WTC11 (cell line): ENCODE measurements at regions not wholly inside any gene's neighbourhood (a gene's known extent, or its start where the extent isn't known, plus 50 kb on each side); places are given as distances from the start of the nearest gene placed in this dataset.

ENCODE experiments used
- ATAC-seq: fragments of 200-7000 bp; cut with Tn5 transposase; 2 replicates; pipeline ENCODE4 v1.10.0; 2021; ENCODE audit warnings: mild to moderate bottlenecking, moderate library complexity
- CTCF ChIA-PET: fragments of 300-600 bp; sonication (Branson Sonifier 250); formaldehyde crosslinking; loops from one replicate; lab custom pipeline; 2021; ENCODE audit warnings: antibody characterized with exemption; lab: Charles Lee
- POLR2A ChIA-PET: fragments of 350-600 bp; sonication (Branson Sonifier 250); formaldehyde crosslinking; loops from one replicate; lab custom pipeline; 2021; ENCODE audit warnings: antibody characterized with exemption; lab: Charles Lee
- DNase-seq: peaks from one replicate; pipeline ENCODE4 v3.0.0; 2021; ENCODE audit warnings: low spot score
- H3K27ac Mint-ChIP-seq: 2 replicates; pipeline ENCODE4 v1.8.0; 2021; ENCODE audit warnings: mixed read lengths
- H3K27me3 Mint-ChIP-seq: 2 replicates; pipeline ENCODE4 v1.8.0; 2021; ENCODE audit warnings: low read depth, mild to moderate bottlenecking, moderate library complexity, mixed read lengths
- H3K36me3 Mint-ChIP-seq: 2 replicates; pipeline ENCODE4 v1.8.0; 2021; ENCODE audit warnings: mixed read lengths
- H3K4me1 Mint-ChIP-seq: 2 replicates; pipeline ENCODE4 v1.8.0; 2022; ENCODE audit warnings: mixed read lengths
- H3K4me3 Mint-ChIP-seq: 2 replicates; pipeline ENCODE4 v1.8.0; 2021; ENCODE audit warnings: mild to moderate bottlenecking, moderate library complexity, mixed read lengths
- H3K9me3 Mint-ChIP-seq: 2 replicates; pipeline ENCODE4 v1.8.0; 2021; ENCODE audit warnings: mixed read lengths
- CREM ChIP-seq: sonication (generic); formaldehyde crosslinking; IDR thresholded peaks from 2 replicates; pipeline ENCODE4 v1.8.1; 2022; ENCODE audit warnings: mild to moderate bottlenecking, missing genetic modification reagents, moderate library complexity
- ELF4 ChIP-seq: sonication (generic); formaldehyde crosslinking; IDR thresholded peaks from 2 replicates; pipeline ENCODE4 v1.8.1; 2022; ENCODE audit warnings: low read depth, mild to moderate bottlenecking, moderate library complexity, missing genetic modification reagents
- EMX1 ChIP-seq: fragments of 250-450 bp; sonication (Bioruptor Pico); IDR thresholded peaks from 2 replicates; pipeline ENCODE4 v1.8.0; 2021; ENCODE audit warnings: mild to moderate bottlenecking
- FOXK1 ChIP-seq: sonication (generic); formaldehyde crosslinking; IDR thresholded peaks from 2 replicates; pipeline ENCODE4 v1.8.0; 2022; ENCODE audit warnings: mild to moderate bottlenecking, moderate library complexity, missing genetic modification reagents
- JAZF1 ChIP-seq: fragments of 250-450 bp; sonication (Bioruptor Pico); IDR thresholded peaks from 2 replicates; pipeline ENCODE4 v1.9.0; 2021; ENCODE audit warnings: moderate library complexity, mild to moderate bottlenecking, inconsistent platforms
- MYBL2 ChIP-seq: sonication (generic); formaldehyde crosslinking; IDR thresholded peaks from 2 replicates; pipeline ENCODE4 v1.8.1; 2023; ENCODE audit warnings: mild to moderate bottlenecking, moderate library complexity, missing genetic modification reagents
- NR2C2 ChIP-seq: sonication (generic); formaldehyde crosslinking; IDR thresholded peaks from 2 replicates; pipeline ENCODE4 v1.8.0; 2022; ENCODE audit warnings: mild to moderate bottlenecking, missing genetic modification reagents
- PRRX2 ChIP-seq: fragments of 250-450 bp; sonication (Bioruptor Pico); IDR thresholded peaks from 2 replicates; pipeline ENCODE4 v1.8.0; 2021; ENCODE audit warnings: mild to moderate bottlenecking
- RELA ChIP-seq: sonication (generic); formaldehyde crosslinking; IDR thresholded peaks from 2 replicates; pipeline ENCODE4 v1.8.1; 2022; ENCODE audit warnings: missing genetic modification reagents, mild to moderate bottlenecking, borderline replicate concordance
- ZNF138 ChIP-seq: sonication (generic); formaldehyde crosslinking; conservative IDR thresholded peaks from 2 replicates; pipeline ENCODE4 v1.8.1; 2022; ENCODE audit warnings: mild to moderate bottlenecking, moderate library complexity, missing genetic modification reagents
- ZNF219 ChIP-seq: sonication (generic); formaldehyde crosslinking; IDR thresholded peaks from 2 replicates; pipeline ENCODE4 v1.8.0; 2023; ENCODE audit warnings: missing genetic modification reagents, mild to moderate bottlenecking, borderline replicate concordance
- ZNF263 ChIP-seq: sonication (generic); formaldehyde crosslinking; IDR thresholded peaks from 2 replicates; pipeline ENCODE4 v1.8.1; 2022; ENCODE audit warnings: low read depth, mild to moderate bottlenecking, moderate library complexity, missing genetic modification reagents
- ZNF317 ChIP-seq: sonication (generic); formaldehyde crosslinking; IDR thresholded peaks from 2 replicates; pipeline ENCODE4 v1.8.1; 2023; ENCODE audit warnings: low read depth, mild to moderate bottlenecking, moderate library complexity, missing genetic modification reagents, borderline replicate concordance
- TF ChIP-seq, protein P1 (sequence below): sonication (generic); formaldehyde crosslinking; IDR thresholded peaks from 2 replicates; pipeline ENCODE4 v1.8.1; 2023; ENCODE audit warnings: mild to moderate bottlenecking, moderate library complexity, missing genetic modification reagents
- TF ChIP-seq, protein P2 (sequence below): sonication (generic); formaldehyde crosslinking; IDR thresholded peaks from 2 replicates; pipeline ENCODE4 v1.8.1; 2023; ENCODE audit warnings: mild to moderate bottlenecking, missing genetic modification reagents
- TF ChIP-seq, protein P3 (sequence below): sonication (generic); formaldehyde crosslinking; IDR thresholded peaks from 2 replicates; pipeline ENCODE4 v1.8.1; 2023; ENCODE audit warnings: mild to moderate bottlenecking, missing genetic modification reagents, borderline replicate concordance
- TF ChIP-seq, protein P4 (sequence below): sonication (generic); formaldehyde crosslinking; IDR thresholded peaks from 2 replicates; pipeline ENCODE4 v1.8.0; 2023; ENCODE audit warnings: missing genetic modification reagents, mild to moderate bottlenecking, borderline replicate concordance
- TF ChIP-seq, protein P5 (sequence below): sonication (generic); formaldehyde crosslinking; IDR thresholded peaks from 2 replicates; pipeline ENCODE4 v1.8.0; 2022; ENCODE audit warnings: missing genetic modification reagents
- TF ChIP-seq, protein P6 (sequence below): sonication (generic); formaldehyde crosslinking; IDR thresholded peaks from 2 replicates; pipeline ENCODE4 v1.8.1; 2022; ENCODE audit warnings: low read depth, missing genetic modification reagents, borderline replicate concordance

DNA sequence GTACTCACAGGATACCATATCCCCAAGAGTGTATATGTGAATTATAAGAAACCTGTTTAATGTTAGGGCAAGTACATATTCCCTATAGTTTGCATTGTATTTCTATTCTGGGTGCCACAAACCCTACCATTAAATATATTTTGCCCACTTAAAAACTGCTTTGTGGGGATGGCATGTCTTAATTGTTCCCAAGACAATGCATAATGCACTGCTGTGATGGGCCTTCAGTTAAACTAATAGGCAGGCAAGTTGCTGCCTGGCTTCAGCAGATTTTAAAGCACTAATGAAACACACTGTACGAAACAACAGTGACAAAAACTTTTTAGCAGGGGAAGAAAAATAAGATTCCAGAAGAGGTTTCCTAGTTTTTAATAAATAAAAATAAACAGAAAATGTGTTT is 104.8 kb upstream of the VRK2 start:
- CTCF ChIA-PET: no interaction called here
- no peak overlapping the region for H3K27ac Mint-ChIP-seq
- TF ChIP-seq FOXK1 (CRISPR knock-in tag) (no peak), ZNF317 (no peak), EMX1 (CRISPR knock-in tag) (no peak), ZNF263 (CRISPR knock-in tag) (no peak), MYBL2 (no peak), CREM (no peak)
- TF ChIP-seq, protein P1, sequence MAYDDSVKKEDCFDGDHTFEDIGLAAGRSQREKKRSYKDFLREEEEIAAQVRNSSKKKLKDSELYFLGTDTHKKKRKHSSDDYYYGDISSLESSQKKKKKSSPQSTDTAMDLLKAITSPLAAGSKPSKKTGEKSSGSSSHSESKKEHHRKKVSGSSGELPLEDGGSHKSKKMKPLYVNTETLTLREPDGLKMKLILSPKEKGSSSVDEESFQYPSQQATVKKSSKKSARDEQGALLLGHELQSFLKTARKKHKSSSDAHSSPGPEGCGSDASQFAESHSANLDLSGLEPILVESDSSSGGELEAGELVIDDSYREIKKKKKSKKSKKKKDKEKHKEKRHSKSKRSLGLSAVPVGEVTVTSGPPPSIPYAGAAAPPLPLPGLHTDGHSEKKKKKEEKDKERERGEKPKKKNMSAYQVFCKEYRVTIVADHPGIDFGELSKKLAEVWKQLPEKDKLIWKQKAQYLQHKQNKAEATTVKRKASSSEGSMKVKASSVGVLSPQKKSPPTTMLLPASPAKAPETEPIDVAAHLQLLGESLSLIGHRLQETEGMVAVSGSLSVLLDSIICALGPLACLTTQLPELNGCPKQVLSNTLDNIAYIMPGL: no peak
- TF ChIP-seq, protein P2, sequence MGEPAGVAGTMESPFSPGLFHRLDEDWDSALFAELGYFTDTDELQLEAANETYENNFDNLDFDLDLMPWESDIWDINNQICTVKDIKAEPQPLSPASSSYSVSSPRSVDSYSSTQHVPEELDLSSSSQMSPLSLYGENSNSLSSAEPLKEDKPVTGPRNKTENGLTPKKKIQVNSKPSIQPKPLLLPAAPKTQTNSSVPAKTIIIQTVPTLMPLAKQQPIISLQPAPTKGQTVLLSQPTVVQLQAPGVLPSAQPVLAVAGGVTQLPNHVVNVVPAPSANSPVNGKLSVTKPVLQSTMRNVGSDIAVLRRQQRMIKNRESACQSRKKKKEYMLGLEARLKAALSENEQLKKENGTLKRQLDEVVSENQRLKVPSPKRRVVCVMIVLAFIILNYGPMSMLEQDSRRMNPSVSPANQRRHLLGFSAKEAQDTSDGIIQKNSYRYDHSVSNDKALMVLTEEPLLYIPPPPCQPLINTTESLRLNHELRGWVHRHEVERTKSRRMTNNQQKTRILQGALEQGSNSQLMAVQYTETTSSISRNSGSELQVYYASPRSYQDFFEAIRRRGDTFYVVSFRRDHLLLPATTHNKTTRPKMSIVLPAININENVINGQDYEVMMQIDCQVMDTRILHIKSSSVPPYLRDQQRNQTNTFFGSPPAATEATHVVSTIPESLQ (CRISPR knock-in tag): no peak
- TF ChIP-seq, protein P3, sequence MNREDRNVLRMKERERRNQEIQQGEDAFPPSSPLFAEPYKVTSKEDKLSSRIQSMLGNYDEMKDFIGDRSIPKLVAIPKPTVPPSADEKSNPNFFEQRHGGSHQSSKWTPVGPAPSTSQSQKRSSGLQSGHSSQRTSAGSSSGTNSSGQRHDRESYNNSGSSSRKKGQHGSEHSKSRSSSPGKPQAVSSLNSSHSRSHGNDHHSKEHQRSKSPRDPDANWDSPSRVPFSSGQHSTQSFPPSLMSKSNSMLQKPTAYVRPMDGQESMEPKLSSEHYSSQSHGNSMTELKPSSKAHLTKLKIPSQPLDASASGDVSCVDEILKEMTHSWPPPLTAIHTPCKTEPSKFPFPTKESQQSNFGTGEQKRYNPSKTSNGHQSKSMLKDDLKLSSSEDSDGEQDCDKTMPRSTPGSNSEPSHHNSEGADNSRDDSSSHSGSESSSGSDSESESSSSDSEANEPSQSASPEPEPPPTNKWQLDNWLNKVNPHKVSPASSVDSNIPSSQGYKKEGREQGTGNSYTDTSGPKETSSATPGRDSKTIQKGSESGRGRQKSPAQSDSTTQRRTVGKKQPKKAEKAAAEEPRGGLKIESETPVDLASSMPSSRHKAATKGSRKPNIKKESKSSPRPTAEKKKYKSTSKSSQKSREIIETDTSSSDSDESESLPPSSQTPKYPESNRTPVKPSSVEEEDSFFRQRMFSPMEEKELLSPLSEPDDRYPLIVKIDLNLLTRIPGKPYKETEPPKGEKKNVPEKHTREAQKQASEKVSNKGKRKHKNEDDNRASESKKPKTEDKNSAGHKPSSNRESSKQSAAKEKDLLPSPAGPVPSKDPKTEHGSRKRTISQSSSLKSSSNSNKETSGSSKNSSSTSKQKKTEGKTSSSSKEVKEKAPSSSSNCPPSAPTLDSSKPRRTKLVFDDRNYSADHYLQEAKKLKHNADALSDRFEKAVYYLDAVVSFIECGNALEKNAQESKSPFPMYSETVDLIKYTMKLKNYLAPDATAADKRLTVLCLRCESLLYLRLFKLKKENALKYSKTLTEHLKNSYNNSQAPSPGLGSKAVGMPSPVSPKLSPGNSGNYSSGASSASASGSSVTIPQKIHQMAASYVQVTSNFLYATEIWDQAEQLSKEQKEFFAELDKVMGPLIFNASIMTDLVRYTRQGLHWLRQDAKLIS: no peak
- TF ChIP-seq, protein P4, sequence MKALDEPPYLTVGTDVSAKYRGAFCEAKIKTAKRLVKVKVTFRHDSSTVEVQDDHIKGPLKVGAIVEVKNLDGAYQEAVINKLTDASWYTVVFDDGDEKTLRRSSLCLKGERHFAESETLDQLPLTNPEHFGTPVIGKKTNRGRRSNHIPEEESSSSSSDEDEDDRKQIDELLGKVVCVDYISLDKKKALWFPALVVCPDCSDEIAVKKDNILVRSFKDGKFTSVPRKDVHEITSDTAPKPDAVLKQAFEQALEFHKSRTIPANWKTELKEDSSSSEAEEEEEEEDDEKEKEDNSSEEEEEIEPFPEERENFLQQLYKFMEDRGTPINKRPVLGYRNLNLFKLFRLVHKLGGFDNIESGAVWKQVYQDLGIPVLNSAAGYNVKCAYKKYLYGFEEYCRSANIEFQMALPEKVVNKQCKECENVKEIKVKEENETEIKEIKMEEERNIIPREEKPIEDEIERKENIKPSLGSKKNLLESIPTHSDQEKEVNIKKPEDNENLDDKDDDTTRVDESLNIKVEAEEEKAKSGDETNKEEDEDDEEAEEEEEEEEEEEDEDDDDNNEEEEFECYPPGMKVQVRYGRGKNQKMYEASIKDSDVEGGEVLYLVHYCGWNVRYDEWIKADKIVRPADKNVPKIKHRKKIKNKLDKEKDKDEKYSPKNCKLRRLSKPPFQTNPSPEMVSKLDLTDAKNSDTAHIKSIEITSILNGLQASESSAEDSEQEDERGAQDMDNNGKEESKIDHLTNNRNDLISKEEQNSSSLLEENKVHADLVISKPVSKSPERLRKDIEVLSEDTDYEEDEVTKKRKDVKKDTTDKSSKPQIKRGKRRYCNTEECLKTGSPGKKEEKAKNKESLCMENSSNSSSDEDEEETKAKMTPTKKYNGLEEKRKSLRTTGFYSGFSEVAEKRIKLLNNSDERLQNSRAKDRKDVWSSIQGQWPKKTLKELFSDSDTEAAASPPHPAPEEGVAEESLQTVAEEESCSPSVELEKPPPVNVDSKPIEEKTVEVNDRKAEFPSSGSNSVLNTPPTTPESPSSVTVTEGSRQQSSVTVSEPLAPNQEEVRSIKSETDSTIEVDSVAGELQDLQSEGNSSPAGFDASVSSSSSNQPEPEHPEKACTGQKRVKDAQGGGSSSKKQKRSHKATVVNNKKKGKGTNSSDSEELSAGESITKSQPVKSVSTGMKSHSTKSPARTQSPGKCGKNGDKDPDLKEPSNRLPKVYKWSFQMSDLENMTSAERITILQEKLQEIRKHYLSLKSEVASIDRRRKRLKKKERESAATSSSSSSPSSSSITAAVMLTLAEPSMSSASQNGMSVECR (CRISPR knock-in tag): no peak
- POLR2A ChIA-PET: interaction anchor here (0.6 kb wide), 1 partner anchor 210 kb away, joined by 3 read pairs; no protein-coding TSS in a partner anchor
- no peaks in the 10 kb centered on the region for H3K36me3 Mint-ChIP-seq
- H3K4me3 Mint-ChIP-seq: no peak overlapping the region
- peaks cover 18% of the 10 kb centered on the region for H3K4me1 Mint-ChIP-seq
- H3K9me3 Mint-ChIP-seq: no peaks in the 10 kb centered on the region
- no peaks in the 10 kb centered on the region for H3K27me3 Mint-ChIP-seq
- DNase-seq: no peak
- no peak for ATAC-seq

DNA sequence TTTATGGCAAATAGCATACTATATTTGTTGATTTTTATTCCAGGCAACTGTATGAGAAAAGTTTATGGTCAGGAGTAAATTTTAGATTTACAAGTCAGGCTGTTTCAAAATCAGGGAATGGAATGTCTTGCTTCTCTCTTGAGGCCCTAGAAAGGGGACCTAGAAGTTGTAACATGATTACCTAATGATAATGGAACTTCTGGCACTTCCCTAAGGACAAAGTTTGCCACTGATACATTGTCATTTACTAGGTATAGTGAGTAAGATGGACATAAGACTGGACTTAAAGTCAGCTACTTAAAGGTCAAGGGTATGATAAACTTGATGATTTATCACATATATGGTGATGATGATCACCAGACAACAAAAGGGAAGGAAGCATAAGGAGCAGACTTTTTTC is 103.3 kb upstream of the VRK2 start:
- CTCF ChIA-PET: interaction anchor here (0.6 kb wide), 1 partner anchor 109 kb away, joined by 3 read pairs; no protein-coding TSS in a partner anchor
- Mint-ChIP-seq H3K4me1 (peaks cover 15% of the 10 kb centered on the region), H3K9me3 (no peaks in the 10 kb centered on the region), H3K27ac (no peak overlapping the region), H3K36me3 (no peaks in the 10 kb centered on the region), H3K4me3 (no peak overlapping the region), H3K27me3 (no peaks in the 10 kb centered on the region)
- no peak for ATAC-seq
- no peak for DNase-seq
- POLR2A ChIA-PET: no interaction called here
- TF ChIP-seq, protein P5, sequence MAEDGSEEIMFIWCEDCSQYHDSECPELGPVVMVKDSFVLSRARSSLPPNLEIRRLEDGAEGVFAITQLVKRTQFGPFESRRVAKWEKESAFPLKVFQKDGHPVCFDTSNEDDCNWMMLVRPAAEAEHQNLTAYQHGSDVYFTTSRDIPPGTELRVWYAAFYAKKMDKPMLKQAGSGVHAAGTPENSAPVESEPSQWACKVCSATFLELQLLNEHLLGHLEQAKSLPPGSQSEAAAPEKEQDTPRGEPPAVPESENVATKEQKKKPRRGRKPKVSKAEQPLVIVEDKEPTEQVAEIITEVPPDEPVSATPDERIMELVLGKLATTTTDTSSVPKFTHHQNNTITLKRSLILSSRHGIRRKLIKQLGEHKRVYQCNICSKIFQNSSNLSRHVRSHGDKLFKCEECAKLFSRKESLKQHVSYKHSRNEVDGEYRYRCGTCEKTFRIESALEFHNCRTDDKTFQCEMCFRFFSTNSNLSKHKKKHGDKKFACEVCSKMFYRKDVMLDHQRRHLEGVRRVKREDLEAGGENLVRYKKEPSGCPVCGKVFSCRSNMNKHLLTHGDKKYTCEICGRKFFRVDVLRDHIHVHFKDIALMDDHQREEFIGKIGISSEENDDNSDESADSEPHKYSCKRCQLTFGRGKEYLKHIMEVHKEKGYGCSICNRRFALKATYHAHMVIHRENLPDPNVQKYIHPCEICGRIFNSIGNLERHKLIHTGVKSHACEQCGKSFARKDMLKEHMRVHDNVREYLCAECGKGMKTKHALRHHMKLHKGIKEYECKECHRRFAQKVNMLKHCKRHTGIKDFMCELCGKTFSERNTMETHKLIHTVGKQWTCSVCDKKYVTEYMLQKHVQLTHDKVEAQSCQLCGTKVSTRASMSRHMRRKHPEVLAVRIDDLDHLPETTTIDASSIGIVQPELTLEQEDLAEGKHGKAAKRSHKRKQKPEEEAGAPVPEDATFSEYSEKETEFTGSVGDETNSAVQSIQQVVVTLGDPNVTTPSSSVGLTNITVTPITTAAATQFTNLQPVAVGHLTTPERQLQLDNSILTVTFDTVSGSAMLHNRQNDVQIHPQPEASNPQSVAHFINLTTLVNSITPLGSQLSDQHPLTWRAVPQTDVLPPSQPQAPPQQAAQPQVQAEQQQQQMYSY: no peak
- TF ChIP-seq ELF4: no peak
- TF ChIP-seq RELA (CRISPR knock-in tag): no peak
- TF ChIP-seq NR2C2 (CRISPR knock-in tag): no peak
- no peak for TF ChIP-seq ZNF219
- TF ChIP-seq, protein P6, sequence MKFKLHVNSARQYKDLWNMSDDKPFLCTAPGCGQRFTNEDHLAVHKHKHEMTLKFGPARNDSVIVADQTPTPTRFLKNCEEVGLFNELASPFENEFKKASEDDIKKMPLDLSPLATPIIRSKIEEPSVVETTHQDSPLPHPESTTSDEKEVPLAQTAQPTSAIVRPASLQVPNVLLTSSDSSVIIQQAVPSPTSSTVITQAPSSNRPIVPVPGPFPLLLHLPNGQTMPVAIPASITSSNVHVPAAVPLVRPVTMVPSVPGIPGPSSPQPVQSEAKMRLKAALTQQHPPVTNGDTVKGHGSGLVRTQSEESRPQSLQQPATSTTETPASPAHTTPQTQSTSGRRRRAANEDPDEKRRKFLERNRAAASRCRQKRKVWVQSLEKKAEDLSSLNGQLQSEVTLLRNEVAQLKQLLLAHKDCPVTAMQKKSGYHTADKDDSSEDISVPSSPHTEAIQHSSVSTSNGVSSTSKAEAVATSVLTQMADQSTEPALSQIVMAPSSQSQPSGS: no peak
- TF ChIP-seq PRRX2 (CRISPR knock-in tag): no peak
- TF ChIP-seq ZNF138 (CRISPR knock-in tag): no peak
- TF ChIP-seq JAZF1 (CRISPR knock-in tag): no peak
- TF ChIP-seq ZNF317: no peak
